NCI-H510A treated with DMSO at 0.1 percent for 48 hours (cell line): ENCODE measurements at regions not wholly inside any gene's neighbourhood (a gene's known extent, or its start where the extent isn't known, plus 50 kb on each side); places are given as distances from the start of the nearest gene placed in this dataset.

Experiments
- DNase-seq: peaks from one replicate; lab custom pipeline; 2025; lab: John Stamatoyannopoulos, UW

DNA sequence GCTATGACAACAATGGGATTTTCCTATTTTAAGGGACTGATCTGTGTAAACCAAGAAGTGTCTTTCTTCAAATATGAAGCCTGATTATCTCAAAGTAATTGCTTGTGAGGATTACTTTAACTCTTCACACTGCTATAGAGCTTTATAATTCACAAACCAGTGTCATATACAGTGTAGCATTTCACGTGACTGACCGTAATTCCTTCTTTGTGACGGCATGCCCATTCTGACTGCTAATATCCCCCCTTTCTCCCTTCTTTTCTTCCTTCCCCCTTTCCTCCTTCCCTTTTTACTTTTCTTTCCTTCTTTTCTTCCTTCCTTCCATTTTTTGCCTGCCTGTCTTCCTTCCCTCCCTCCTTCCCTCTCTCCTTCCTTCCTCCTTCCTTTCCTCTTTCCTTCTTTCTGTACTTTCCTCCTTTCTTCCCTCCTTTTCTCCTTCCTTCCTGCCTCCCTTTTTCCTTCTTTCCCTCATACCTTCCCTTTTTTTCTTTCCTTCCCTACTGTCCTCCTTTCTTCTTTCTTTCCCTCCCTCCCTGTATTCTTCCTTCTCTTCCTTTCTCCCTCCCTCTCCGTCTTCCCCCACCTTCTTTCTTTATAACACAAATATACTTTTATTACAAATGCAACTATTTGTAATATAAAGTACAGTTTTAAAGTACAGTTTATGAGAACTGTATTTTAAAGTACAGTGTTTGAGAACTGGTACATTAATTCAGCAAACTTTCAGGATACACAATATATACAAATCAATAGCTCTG, 75.0 kb upstream of the EXOC2 start:
- no peak for DNase-seq

GRCh38 chr6:766625-767024, 73.7 kb upstream of the EXOC2 start:
- no peak for DNase-seq

DNA sequence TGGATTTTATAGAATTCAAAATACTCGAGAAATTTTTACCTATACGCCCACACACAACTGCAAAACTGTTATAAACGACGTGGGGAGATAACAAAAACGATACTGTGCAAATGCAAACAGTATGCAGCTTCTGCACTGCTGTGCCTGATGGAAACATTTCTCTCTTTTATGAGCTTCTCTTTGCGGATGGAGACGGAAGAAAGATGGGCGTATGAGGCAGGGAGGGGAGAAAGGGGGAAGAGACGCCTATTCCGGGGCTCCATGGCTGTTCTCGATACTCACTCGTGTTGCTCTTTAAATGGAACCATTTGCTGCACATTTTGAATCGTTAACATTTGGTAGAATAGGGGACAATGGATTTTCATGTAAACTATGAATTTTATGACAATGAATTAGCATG, 69.1 kb upstream of the EXOC2 start:
- DNase-seq: no peak

DNA sequence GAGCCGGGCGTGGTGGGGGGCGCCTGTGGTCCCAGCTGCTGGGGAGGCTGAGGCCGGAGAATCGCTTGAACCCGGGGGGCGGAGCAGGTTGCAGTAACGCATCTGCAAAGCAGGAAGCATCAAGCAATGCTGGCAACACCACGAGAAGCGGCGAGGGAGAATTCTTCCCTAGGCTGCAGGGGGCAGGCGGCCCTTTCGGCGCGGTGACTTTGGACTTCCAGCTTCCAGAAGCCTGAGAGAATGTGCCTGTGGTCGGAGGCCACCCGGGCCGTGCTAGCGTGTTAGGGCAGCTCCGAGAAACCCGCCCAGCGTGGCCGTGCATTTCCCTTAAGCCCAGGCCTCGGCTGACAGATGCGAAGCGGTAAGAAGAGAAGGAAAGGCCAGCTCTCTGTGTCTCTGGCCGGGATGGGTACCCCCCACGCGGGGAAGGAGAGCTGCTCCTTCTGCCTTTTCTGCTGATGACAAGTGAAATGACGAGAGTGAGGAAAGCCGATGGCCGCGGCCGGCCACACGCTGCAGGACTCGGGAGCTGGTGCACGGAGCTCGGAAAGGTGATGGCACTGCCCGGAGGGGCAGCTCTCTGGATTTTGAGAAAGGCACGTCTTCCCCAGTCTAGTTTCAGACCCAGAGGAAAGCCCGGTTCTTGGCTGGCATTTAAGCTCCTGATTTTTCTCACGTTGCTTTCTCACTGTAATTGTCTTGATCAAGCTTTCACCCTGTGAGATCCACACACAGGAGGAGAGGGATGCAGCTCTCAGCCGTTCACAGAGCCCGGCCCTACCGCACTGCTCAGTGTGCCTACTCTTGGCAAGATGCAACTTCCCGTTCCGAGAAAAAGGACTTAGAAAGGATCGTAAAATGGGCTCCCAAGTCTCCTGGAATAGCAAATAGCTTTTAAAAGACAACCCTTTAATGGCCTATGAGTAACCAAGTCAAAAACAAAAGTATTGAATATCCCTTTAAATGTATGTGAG, 68.3 kb upstream of the EXOC2 start:
- DNase-seq: no peak

DNA sequence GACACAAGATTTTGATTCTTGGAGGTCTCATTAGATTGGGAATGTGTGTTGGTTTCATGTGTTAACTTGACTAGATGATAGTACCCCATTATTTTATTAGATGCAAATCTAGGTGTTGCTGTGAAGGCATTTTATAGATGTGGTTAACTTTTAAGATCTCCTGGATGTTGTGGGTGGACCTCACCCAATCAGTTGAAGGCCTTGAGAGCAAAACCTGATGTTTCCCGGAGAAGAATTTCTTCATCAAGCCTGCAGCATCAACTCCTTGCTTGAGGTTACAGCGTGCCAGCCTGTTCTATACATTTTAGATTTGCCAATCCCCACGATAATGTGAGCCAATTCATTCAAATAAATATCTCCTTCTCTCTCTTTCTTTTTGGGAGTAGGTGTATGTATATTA, 66.8 kb upstream of the EXOC2 start:
- DNase-seq: no peak

DNA sequence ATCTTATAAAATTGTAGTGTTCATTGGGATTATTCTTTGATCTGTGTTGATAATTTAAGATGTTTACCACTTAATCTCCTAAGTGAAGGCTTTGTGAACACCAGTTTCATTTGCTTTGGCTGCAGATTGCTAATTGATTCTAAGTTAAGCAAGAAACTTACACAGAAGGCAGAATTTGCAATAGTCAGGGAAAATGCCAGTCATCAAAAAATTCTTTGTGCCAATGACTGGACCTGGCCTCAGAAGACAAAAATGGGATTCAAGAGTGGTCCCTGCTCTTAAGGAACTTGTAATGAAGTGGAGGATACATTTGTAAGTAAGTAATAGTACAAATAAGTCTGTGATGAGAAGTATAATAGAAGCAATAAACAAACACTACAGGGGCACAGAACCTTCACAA, 63.3 kb upstream of the EXOC2 start:
- no peak for DNase-seq

GRCh38 chr6:754202-754601, 61.3 kb upstream of the EXOC2 start:
- DNase-seq: no peak

- no peak for DNase-seq
Observed at GRCh38 chr6:753486-753885, 60.5 kb upstream of the EXOC2 start.

- no peak for DNase-seq
Observed at GRCh38 chr6:752438-752837, 59.5 kb upstream of the EXOC2 start.

GRCh38 chr6:751765-752164, 58.8 kb upstream of the EXOC2 start:
- DNase-seq: no peak

- DNase-seq: no peak
Observed at GRCh38 chr6:747921-748320, 55.0 kb upstream of the EXOC2 start.

- DNase-seq: no peak
Observed at GRCh38 chr6:747028-747427, 54.1 kb upstream of the EXOC2 start.

DNA sequence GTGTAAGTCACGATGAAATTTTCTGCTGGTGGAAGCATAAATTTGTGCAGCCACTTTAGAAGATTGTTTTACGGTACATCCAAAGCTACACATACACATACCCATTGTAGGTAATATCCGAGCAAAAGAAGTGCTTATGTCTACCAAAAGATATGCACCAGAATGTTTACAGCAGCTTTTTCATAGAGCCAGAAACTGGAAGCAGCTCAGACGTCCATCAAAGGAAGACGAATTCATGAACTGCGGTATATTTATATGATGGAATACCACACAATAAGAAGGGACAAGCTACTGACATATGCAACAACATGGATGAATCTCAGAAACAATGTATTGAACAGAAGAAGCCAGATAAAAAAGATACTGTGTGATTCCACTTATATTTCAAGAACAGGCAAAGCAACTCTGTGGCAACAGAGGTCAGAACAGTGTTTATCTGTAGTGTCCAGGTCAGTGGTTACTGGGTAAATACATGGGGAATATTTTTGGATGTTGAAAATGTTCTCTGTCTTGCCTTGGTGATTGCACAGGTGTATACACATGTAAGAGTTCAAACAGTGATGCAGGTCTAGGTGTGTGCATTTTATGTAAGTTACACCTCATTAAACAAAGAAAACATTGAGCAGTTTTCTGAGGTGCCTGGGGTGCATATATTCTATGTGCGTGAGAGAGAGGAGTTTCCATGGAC, 51.9 kb upstream of the EXOC2 start:
- no peak for DNase-seq

GRCh38 chr6:743320-744096, 50.6 kb upstream of the EXOC2 start:
- no peak for DNase-seq
